HepG2 (cell line): ENCODE measurements at regions not wholly inside any gene's neighbourhood (a gene's known extent, or its start where the extent isn't known, plus 50 kb on each side); places are given as distances from the start of the nearest gene placed in this dataset.

ENCODE experiments used
- BCL6 ChIP-seq: IDR thresholded peaks from 2 replicates; pipeline ENCODE4 v1.6.1; 2016; ENCODE audit warnings: missing genetic modification reagents, missing compliant biosample characterization
- DMAP1 ChIP-seq: IDR thresholded peaks from 2 replicates; pipeline ENCODE4 v1.6.1; 2016
- MXI1 ChIP-seq: IDR thresholded peaks from 3 replicates; pipeline ENCODE4 v1.6.1; 2012; ENCODE audit warnings: low read depth, low read length, inconsistent platforms, borderline replicate concordance
- NFE2 ChIP-seq: sonication (generic); formaldehyde crosslinking; IDR thresholded peaks from 2 replicates; pipeline ENCODE4 v1.4.0; 2020; ENCODE audit warnings: missing genetic modification reagents
- PBX3 ChIP-seq: sonication (generic); formaldehyde crosslinking; IDR thresholded peaks from 2 replicates; pipeline ENCODE4 v1.8.1; 2023; ENCODE audit warnings: missing genetic modification reagents, inconsistent platforms, borderline replicate concordance
- PHF20 ChIP-seq: sonication (generic); formaldehyde crosslinking; IDR thresholded peaks from 2 replicates; pipeline ENCODE4 v1.5.0; 2020; ENCODE audit warnings: mild to moderate bottlenecking, missing genetic modification reagents
- PTBP1 ChIP-seq: fragments of 200-400 bp; formaldehyde crosslinking; IDR thresholded peaks from 2 replicates; pipeline ENCODE4 v1.6.1; 2018; ENCODE audit warnings: low read length, low read depth; ENCODE audit not compliant: poor library complexity, severe bottlenecking
- RCOR2 ChIP-seq: IDR thresholded peaks from 2 replicates; pipeline ENCODE4 v1.6.1; 2016; ENCODE audit warnings: missing biosample characterization, missing genetic modification reagents
- REL ChIP-seq: sonication (generic); formaldehyde crosslinking; conservative IDR thresholded peaks from 2 replicates; pipeline ENCODE4 v1.8.0; 2022; ENCODE audit warnings: mild to moderate bottlenecking, missing genetic modification reagents, moderate library complexity
- SMAD9 ChIP-seq: sonication (generic); formaldehyde crosslinking; IDR thresholded peaks from 2 replicates; pipeline ENCODE4 v1.5.1; 2020; ENCODE audit warnings: mild to moderate bottlenecking, missing genetic modification reagents
- SRSF9 ChIP-seq: fragments of 200-400 bp; formaldehyde crosslinking; IDR thresholded peaks from 2 replicates; pipeline ENCODE4 v1.6.1; 2018; ENCODE audit warnings: borderline replicate concordance, mild to moderate bottlenecking, low read depth, low read length; ENCODE audit not compliant: insufficient read depth, poor library complexity, severe bottlenecking
- ZBED4 ChIP-seq: sonication (generic); formaldehyde crosslinking; IDR thresholded peaks from 2 replicates; pipeline ENCODE4 v1.4.0; 2020; ENCODE audit warnings: missing genetic modification reagents, borderline replicate concordance
- ZBTB3 ChIP-seq: sonication (generic); formaldehyde crosslinking; IDR thresholded peaks from 2 replicates; pipeline ENCODE4 v1.4.0; 2020; ENCODE audit warnings: low read depth, mild to moderate bottlenecking, moderate library complexity, missing genetic modification reagents, borderline replicate concordance
- ZBTB34 ChIP-seq: sonication (generic); formaldehyde crosslinking; IDR thresholded peaks from 2 replicates; pipeline ENCODE4 v1.8.0; 2022; ENCODE audit warnings: mild to moderate bottlenecking, missing genetic modification reagents
- ZFP91 ChIP-seq: sonication (generic); formaldehyde crosslinking; IDR thresholded peaks from 2 replicates; pipeline ENCODE4 v1.9.0; 2022; ENCODE audit warnings: missing genetic modification reagents, mild to moderate bottlenecking, borderline replicate concordance
- ZMYM3 ChIP-seq: sonication (generic); formaldehyde crosslinking; IDR thresholded peaks from 2 replicates; pipeline ENCODE4 v1.5.1; 2020; ENCODE audit warnings: mild to moderate bottlenecking, missing genetic modification reagents
- ZNF414 ChIP-seq: sonication (generic); formaldehyde crosslinking; IDR thresholded peaks from 2 replicates; pipeline ENCODE4 v1.5.0; 2020; ENCODE audit warnings: missing genetic modification reagents
- ZNF605 ChIP-seq: sonication (generic); formaldehyde crosslinking; IDR thresholded peaks from 2 replicates; pipeline ENCODE4 v1.8.0; 2022; ENCODE audit warnings: mild to moderate bottlenecking, missing genetic modification reagents
- ZNF629 ChIP-seq: sonication (generic); formaldehyde crosslinking; conservative IDR thresholded peaks from 2 replicates; pipeline ENCODE4 v1.5.0; 2020; ENCODE audit warnings: missing genetic modification reagents

GRCh38 chr20:50320005-50320900 lies 129.6 kb downstream of the CEBPB start (continued):
- TF ChIP-seq REL (CRISPR knock-in tag), result no peak
- TF ChIP-seq ZBED4 (CRISPR knock-in tag), result 0 out of 2 replicates have a peak, but pooled peaks have one; percentile 24
- 0 out of 2 replicates have a peak, but pooled peaks have one; percentile 1 for TF ChIP-seq NFE2 (CRISPR knock-in tag)
- no peak for TF ChIP-seq ZFP91 (CRISPR knock-in tag)
- no peak for TF ChIP-seq ZBTB34 (CRISPR knock-in tag)
- TF ChIP-seq ZMYM3 (CRISPR knock-in tag), result peak; percentile 34; the same call in 1 of the 2 replicates
- TF ChIP-seq ZNF629 (CRISPR knock-in tag), result peak; percentile 92
- TF ChIP-seq ZNF414 (CRISPR knock-in tag), result no peak
- TF ChIP-seq SRSF9, result no peak
- no peak for TF ChIP-seq RCOR2
- no peak for TF ChIP-seq PTBP1
- no peak for TF ChIP-seq BCL6 (CRISPR knock-in tag)
- no peak for TF ChIP-seq PHF20 (CRISPR knock-in tag)
- TF ChIP-seq DMAP1 (CRISPR knock-in tag), result no peak
- no peak for TF ChIP-seq ZBTB3 (CRISPR knock-in tag)
- 0 out of 3 replicates have a peak, but pooled peaks have one; percentile 21 for TF ChIP-seq MXI1
- 0 out of 2 replicates have a peak, but pooled peaks have one; percentile 10 for TF ChIP-seq ZNF605
- TF ChIP-seq SMAD9 (CRISPR knock-in tag), result peak; percentile 83
- TF ChIP-seq PBX3 (CRISPR knock-in tag), result no peak
